ENCODE measurements at regions not wholly inside any gene's neighbourhood (a gene's known extent, or its start where the extent isn't known, plus 50 kb on each side); places are given as distances from the start of the nearest gene placed in this dataset.

- no peaks in the 10 kb centered on the region for H3K9me3 ChIP-seq (ENCODE audit: control insufficient read depth in 1 of 2, insufficient read depth in 1 of 2, low read depth in 1 of 2, low read length in 2 of 2)
- H3K36me3 ChIP-seq (ENCODE audit: control insufficient read depth in 1 of 2, insufficient read depth in 2 of 2, low read length in 2 of 2), result no peaks in the 10 kb centered on the region
- no peak overlapping the region for H3K4me2 ChIP-seq (ENCODE audit: low read length)
- H2AFZ ChIP-seq (ENCODE audit: low read depth, low read length, poor library complexity, severe bottlenecking), result no peak overlapping the region
- H3K79me2 ChIP-seq (ENCODE audit: insufficient read depth, low read length), result no peaks in the 10 kb centered on the region
- H3K4me3 ChIP-seq (replicated peaks in 1 of 2; ENCODE audit: low read depth in 1 of 2, low read length in 2 of 2), result no peak overlapping the region
- DNase-seq (ENCODE audit: low read depth, low spot score), result no peak
- H3K27me3 ChIP-seq (ENCODE audit: insufficient read depth, low read length), result no peaks in the 10 kb centered on the region
- intact Hi-C loops (cut with micrococcal nuclease), result no loop called here
- ChIA-PET RAD21 (ENCODE audit: low non-redundant PET in 1 of 2, low total read pairs in 2 of 2, uncharacterized antibody in 2 of 2, unreplicated experiment in 2 of 2) (no interaction called here), POLR2A (no interaction called here), CTCF (no interaction called here)
- TF ChIP-seq YY1 (IDR thresholded peaks at IDR 0.05; ENCODE audit: extremely low read depth, insufficient replicate concordance, low read depth, low read length), result no peak
- no peak for TF ChIP-seq ZFX (IDR thresholded peaks at IDR 0.05)
- no peaks in the 10 kb centered on the region for H4K20me1 ChIP-seq (ENCODE audit: insufficient read depth)
- H3K4me1 ChIP-seq (ENCODE audit: control insufficient read depth in 1 of 2, insufficient read depth in 2 of 2, low read length in 2 of 2), result peaks cover 3 to 16% of the 10 kb centered on the region in 2 experiments; a peak in 2 of 4 replicates
- no peak overlapping the region for H3K9ac ChIP-seq (ENCODE audit: low read length)
- no peaks in the 10 kb centered on the region for H3K9me2 ChIP-seq (ENCODE audit: insufficient read depth)
- H3K27ac ChIP-seq (ENCODE audit: low read depth, low read length), result no peak overlapping the region
- no TSS peak for BruUV-seq (replicated peaks)
- no peak for ATAC-seq
These were observed 59.3 kb upstream of the GNG12 start for GRCh38 chr1:67892476-67893125.

GRCh38 chr1:67890857-67891256 is 57.6 kb upstream of the GNG12 start:
- DNase-seq (ENCODE audit: low read depth, low spot score), result no peak
- ChIA-PET RAD21 (ENCODE audit: low non-redundant PET in 1 of 2, low total read pairs in 2 of 2, uncharacterized antibody in 2 of 2, unreplicated experiment in 2 of 2) (no interaction called here), POLR2A (no interaction called here), CTCF (no interaction called here)
- no peak overlapping the region for H3K4me2 ChIP-seq (ENCODE audit: low read length)
- intact Hi-C loops (cut with micrococcal nuclease), result no loop called here
- no peak overlapping the region for H3K9ac ChIP-seq (ENCODE audit: low read length)
- peaks cover 3 to 16% of the 10 kb centered on the region in 2 experiments; a peak in 2 of 4 replicates for H3K4me1 ChIP-seq (ENCODE audit: control insufficient read depth in 1 of 2, insufficient read depth in 2 of 2, low read length in 2 of 2)
- no peaks in the 10 kb centered on the region for H3K27me3 ChIP-seq (ENCODE audit: insufficient read depth, low read length)
- BruUV-seq (replicated peaks), result no TSS peak
- no peaks in the 10 kb centered on the region for H3K9me3 ChIP-seq (ENCODE audit: control insufficient read depth in 1 of 2, insufficient read depth in 1 of 2, low read depth in 1 of 2, low read length in 2 of 2)
- no peaks in the 10 kb centered on the region for H3K9me2 ChIP-seq (ENCODE audit: insufficient read depth)
- no peaks in the 10 kb centered on the region for H3K79me2 ChIP-seq (ENCODE audit: insufficient read depth, low read length)
- H3K27ac ChIP-seq (ENCODE audit: low read depth, low read length), result no peak overlapping the region
- no peaks in the 10 kb centered on the region for H3K36me3 ChIP-seq (ENCODE audit: control insufficient read depth in 1 of 2, insufficient read depth in 2 of 2, low read length in 2 of 2)
- no peaks in the 10 kb centered on the region for H4K20me1 ChIP-seq (ENCODE audit: insufficient read depth)
- TF ChIP-seq TCF7L2 (IDR thresholded peaks at IDR 0.05; ENCODE audit: borderline replicate concordance, extremely low read depth, insufficient read depth, insufficient read length) (no peak), ATF3 (IDR thresholded peaks at IDR 0.05) (no peak), EZH2 (IDR thresholded peaks at IDR 0.05) (no peak), EGR1 (IDR thresholded peaks at IDR 0.05; ENCODE audit: low read depth) (no peak), YY1 (IDR thresholded peaks at IDR 0.05; ENCODE audit: extremely low read depth, insufficient replicate concordance, low read depth, low read length) (no peak), CTCF (IDR thresholded peaks at IDR 0.05 in 2 of 3, conservative IDR thresholded peaks at IDR 0.05 in 1 of 3; ENCODE audit: borderline replicate concordance in 1 of 3, insufficient read depth in 1 of 3, low read depth in 2 of 3, low read length in 2 of 3) (no peak), CEBPB (IDR thresholded peaks at IDR 0.05; ENCODE audit: low read depth) (no peak), SRF (IDR thresholded peaks at IDR 0.05; ENCODE audit: low read depth) (no peak)
- no peak overlapping the region for H3K4me3 ChIP-seq (replicated peaks in 1 of 2; ENCODE audit: low read depth in 1 of 2, low read length in 2 of 2)
- no peak overlapping the region for H2AFZ ChIP-seq (ENCODE audit: low read depth, low read length, poor library complexity, severe bottlenecking)
- no peak for ATAC-seq
